Breast epithelium (tissue), 4 donors: ENCODE measurements at regions not wholly inside any gene's neighbourhood (a gene's known extent, or its start where the extent isn't known, plus 50 kb on each side); places are given as distances from the start of the nearest gene placed in this dataset.

ENCODE experiments used
- DNase-seq, 2 donors: peaks; one replicate each; pipeline ENCODE4 v3.0.0-alpha.2; 2019; ENCODE audit warnings: low spot score in 2 of 2
- H3K27ac ChIP-seq, 2 donors: fragments of 200-600 bp; sonication (generic) in 1 of 2; one replicate each; pipeline ENCODE4 v1.5.1; 2016 to 2019; ENCODE audit warnings: mild to moderate bottlenecking in 1 of 2
- H3K27me3 ChIP-seq, 2 donors: fragments of 200-600 bp; sonication (generic) in 1 of 2; one replicate each; pipeline versions ENCODE4 v1.5.1 to v1.6.0; 2017 to 2019; ENCODE audit warnings: control low read depth in 1 of 2, mild to moderate bottlenecking in 1 of 2
- H3K36me3 ChIP-seq: fragments of 200-600 bp; one replicate; pipeline ENCODE4 v1.5.1; 2019
- H3K4me1 ChIP-seq, 2 donors: fragments of 200-600 bp; sonication (generic); one replicate each; pipeline ENCODE4 v1.5.1; 2016 to 2019; ENCODE audit warnings: control low read depth in 1 of 2
- H3K4me3 ChIP-seq, 3 donors: fragments of 200-600 bp; sonication (generic); 1 replicate in 2 of 3; 2 replicates in 1 of 3; pipeline ENCODE4 v1.5.1; 2016 to 2019; ENCODE audit warnings: mild to moderate bottlenecking in 3 of 3, moderate library complexity in 2 of 3
- H3K9me3 ChIP-seq, 2 donors: fragments of 200-600 bp; sonication (generic) in 1 of 2; one replicate each; pipeline ENCODE4 v1.5.1; 2016 to 2019; ENCODE audit warnings: control low read depth in 1 of 2
- CTCF ChIP-seq, 3 donors: fragments of 450-650 bp; IDR thresholded peaks; one replicate each; pipeline ENCODE4 v1.5.1; 2016 to 2017; ENCODE audit warnings: antibody characterized with exemption in 3 of 3, mild to moderate bottlenecking in 3 of 3, moderate library complexity in 3 of 3
- POLR2A ChIP-seq: fragments of 450-650 bp; IDR thresholded peaks from one replicate; pipeline ENCODE4 v1.6.1; 2016; ENCODE audit warnings: antibody characterized with exemption, mild to moderate bottlenecking, moderate library complexity
- POLR2AphosphoS5 ChIP-seq, 3 donors: sonication (generic); formaldehyde crosslinking; IDR thresholded peaks; one replicate each; pipeline ENCODE4 v1.6.1; 2017; ENCODE audit warnings: antibody characterized with exemption in 3 of 3
- intact Hi-C: fragments of 100-400 bp; cut with DNase I; formaldehyde crosslinking; loops from one replicate; pipeline ENCODE4 v1.15.1; 2023; ENCODE audit warnings: low total_unique reads

- TF ChIP-seq CTCF (IDR thresholded peaks at IDR 0.05), result no peak
- no peak for TF ChIP-seq POLR2A
- TF ChIP-seq POLR2AphosphoS5 (IDR thresholded peaks at IDR 0.05), result no peak
- no peak overlapping the region for H3K4me3 ChIP-seq
- intact Hi-C loops, result no loop called here
- no peak overlapping the region for H3K27ac ChIP-seq
- no peaks in the 10 kb centered on the region for H3K4me1 ChIP-seq
- no peaks in the 10 kb centered on the region for H3K27me3 ChIP-seq
- no peak for DNase-seq
- no peaks in the 10 kb centered on the region for H3K36me3 ChIP-seq
- H3K9me3 ChIP-seq, result no peaks in the 10 kb centered on the region
These were observed 372.7 kb upstream of the THBS1 start for GRCh38 chr15:39208187-39208586.

GRCh38 chr15:39209548-39210211, 371.2 kb upstream of the THBS1 start:
- no peak overlapping the region for H3K4me3 ChIP-seq
- H3K9me3 ChIP-seq, result no peaks in the 10 kb centered on the region
- H3K27ac ChIP-seq, result no peak overlapping the region
- intact Hi-C loops, result no loop called here
- no peaks in the 10 kb centered on the region for H3K36me3 ChIP-seq
- no peaks in the 10 kb centered on the region for H3K27me3 ChIP-seq
- no peaks in the 10 kb centered on the region for H3K4me1 ChIP-seq
- no peak for DNase-seq
- TF ChIP-seq POLR2AphosphoS5 (IDR thresholded peaks at IDR 0.05), result no peak
- no peak for TF ChIP-seq CTCF (IDR thresholded peaks at IDR 0.05)
- TF ChIP-seq POLR2A, result no peak

- Histone ChIP-seq H3K9me3 (no peaks in the 10 kb centered on the region), H3K36me3 (no peaks in the 10 kb centered on the region), H3K4me1 (no peaks in the 10 kb centered on the region), H3K4me3 (no peak overlapping the region), H3K27ac (no peak overlapping the region), H3K27me3 (no peaks in the 10 kb centered on the region)
- intact Hi-C loops, result no loop called here
- TF ChIP-seq POLR2AphosphoS5 (IDR thresholded peaks at IDR 0.05) (no peak), POLR2A (no peak), CTCF (IDR thresholded peaks at IDR 0.05) (no peak)
- DNase-seq, result no peak
These were observed 369.5 kb upstream of the THBS1 start for GRCh38 chr15:39211108-39211979.

- no peaks in the 10 kb centered on the region for H3K27me3 ChIP-seq
- DNase-seq, result peak in 1 of 2 donors; percentile 73
- intact Hi-C loops, result no loop called here
- H3K36me3 ChIP-seq, result no peaks in the 10 kb centered on the region
- no peak overlapping the region for H3K4me3 ChIP-seq
- TF ChIP-seq POLR2A (no peak), POLR2AphosphoS5 (IDR thresholded peaks at IDR 0.05) (peak in 1 of 3 donors; percentile 16), CTCF (IDR thresholded peaks at IDR 0.05) (no peak)
- H3K9me3 ChIP-seq, result no peaks in the 10 kb centered on the region
- peak overlapping the region in 1 of 2 donors; percentile 19 for H3K27ac ChIP-seq
- H3K4me1 ChIP-seq, result no peaks in the 10 kb centered on the region
These were observed 367.5 kb upstream of the THBS1 start for GRCh38 chr15:39213385-39213840.

GRCh38 chr15:39215015-39215414, 365.9 kb upstream of the THBS1 start:
- Histone ChIP-seq H3K9me3 (no peaks in the 10 kb centered on the region), H3K4me1 (no peaks in the 10 kb centered on the region), H3K27me3 (no peaks in the 10 kb centered on the region), H3K4me3 (no peak overlapping the region), H3K36me3 (no peaks in the 10 kb centered on the region), H3K27ac (no peak overlapping the region)
- TF ChIP-seq POLR2AphosphoS5 (IDR thresholded peaks at IDR 0.05) (no peak), CTCF (IDR thresholded peaks at IDR 0.05) (no peak), POLR2A (no peak)
- DNase-seq, result no peak
- intact Hi-C loops, result no loop called here
